Hepatocyte (in vitro differentiated cells): ENCODE measurements at regions not wholly inside any gene's neighbourhood (a gene's known extent, or its start where the extent isn't known, plus 50 kb on each side); places are given as distances from the start of the nearest gene placed in this dataset.

ENCODE experiments used
- CTCF ChIP-seq: fragments of 200-600 bp; sonication (generic); IDR thresholded peaks from 2 replicates; pipeline ENCODE4 v1.5.1; 2016; ENCODE audit warnings: antibody characterized with exemption, mild to moderate bottlenecking; ENCODE audit not compliant: poor library complexity
- EZH2 ChIP-seq: fragments of 200-600 bp; sonication (generic); IDR thresholded peaks from 2 replicates; pipeline ENCODE4 v1.6.1; 2016; ENCODE audit warnings: antibody characterized with exemption, mild to moderate bottlenecking, borderline replicate concordance
- EZH2phosphoT487 ChIP-seq: fragments of 200-600 bp; sonication (generic); IDR thresholded peaks from one replicate; pipeline ENCODE4 v1.6.1; 2018; ENCODE audit warnings: antibody characterized with exemption, mild to moderate bottlenecking, low read depth, moderate library complexity; ENCODE audit not compliant: unreplicated experiment, severe bottlenecking

- TF ChIP-seq CTCF: no peak
- no peak for TF ChIP-seq EZH2phosphoT487
- no peak for TF ChIP-seq EZH2
These were observed 88.7 kb downstream of the PLXNA1 start for GRCh38 chr3:127071597-127072001.
